A673 (cell line): ENCODE measurements at regions not wholly inside any gene's neighbourhood (a gene's known extent, or its start where the extent isn't known, plus 50 kb on each side); places are given as distances from the start of the nearest gene placed in this dataset.

Experiments used
- EZH2 ChIP-seq: fragments of 200-600 bp; sonication (generic); IDR thresholded peaks from 2 replicates; pipeline ENCODE4 v1.6.1; 2017; ENCODE audit warnings: borderline replicate concordance, low read depth, mild to moderate bottlenecking, mixed read lengths, antibody characterized with exemption, low read length; ENCODE audit not compliant: poor library complexity, severe bottlenecking
- TF ChIP-seq, protein P1 (sequence below): fragments of 300-800, 200-600 bp; sonication (generic); conservative IDR thresholded peaks from 2 replicates; pipeline ENCODE4 v1.5.1; 2017; ENCODE audit warnings: low read depth, mild to moderate bottlenecking, antibody characterized with exemption, low read length, moderate library complexity, mixed read lengths

DNA sequence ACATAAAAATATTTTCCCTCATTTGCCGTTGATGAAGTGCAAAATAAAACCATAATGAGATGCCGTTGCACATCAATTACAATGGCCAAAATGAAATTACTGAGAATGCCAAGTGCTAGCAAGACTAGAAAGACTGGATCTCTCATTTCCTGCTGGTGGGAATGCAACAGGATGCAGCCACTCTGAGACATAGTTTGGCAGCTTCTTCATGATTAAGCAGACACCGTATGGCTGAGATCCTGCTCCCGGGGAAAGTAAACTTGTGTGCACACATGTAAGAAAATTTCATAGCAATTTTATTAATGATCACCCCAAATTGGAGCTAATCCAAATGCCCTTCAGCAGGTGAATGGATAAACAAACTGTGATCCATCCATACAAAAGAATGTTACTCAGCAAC is 1013.2 kb downstream of the TBC1D22A start:
- TF ChIP-seq, protein P1, sequence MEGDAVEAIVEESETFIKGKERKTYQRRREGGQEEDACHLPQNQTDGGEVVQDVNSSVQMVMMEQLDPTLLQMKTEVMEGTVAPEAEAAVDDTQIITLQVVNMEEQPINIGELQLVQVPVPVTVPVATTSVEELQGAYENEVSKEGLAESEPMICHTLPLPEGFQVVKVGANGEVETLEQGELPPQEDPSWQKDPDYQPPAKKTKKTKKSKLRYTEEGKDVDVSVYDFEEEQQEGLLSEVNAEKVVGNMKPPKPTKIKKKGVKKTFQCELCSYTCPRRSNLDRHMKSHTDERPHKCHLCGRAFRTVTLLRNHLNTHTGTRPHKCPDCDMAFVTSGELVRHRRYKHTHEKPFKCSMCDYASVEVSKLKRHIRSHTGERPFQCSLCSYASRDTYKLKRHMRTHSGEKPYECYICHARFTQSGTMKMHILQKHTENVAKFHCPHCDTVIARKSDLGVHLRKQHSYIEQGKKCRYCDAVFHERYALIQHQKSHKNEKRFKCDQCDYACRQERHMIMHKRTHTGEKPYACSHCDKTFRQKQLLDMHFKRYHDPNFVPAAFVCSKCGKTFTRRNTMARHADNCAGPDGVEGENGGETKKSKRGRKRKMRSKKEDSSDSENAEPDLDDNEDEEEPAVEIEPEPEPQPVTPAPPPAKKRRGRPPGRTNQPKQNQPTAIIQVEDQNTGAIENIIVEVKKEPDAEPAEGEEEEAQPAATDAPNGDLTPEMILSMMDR, result no peak
- no peak for TF ChIP-seq EZH2
